Eye (tissue), 1 donor: ENCODE measurements at regions not wholly inside any gene's neighbourhood (a gene's known extent, or its start where the extent isn't known, plus 50 kb on each side); places are given as distances from the start of the nearest gene placed in this dataset.

Experiments used
- DNase-seq: peaks from one replicate; pipeline ENCODE4 v3.0.0-alpha.2; 2015

- no peak for DNase-seq
These were observed 168.4 kb downstream of the GADD45G start for GRCh38 chr9:89773170-89773569.

- no peak for DNase-seq
These were observed 170.1 kb downstream of the GADD45G start for GRCh38 chr9:89774858-89775370.

- no peak for DNase-seq
These were observed 170.8 kb downstream of the GADD45G start for GRCh38 chr9:89775641-89776040.

GRCh38 chr9:89776795-89777525, 172.1 kb downstream of the GADD45G start:
- no peak for DNase-seq

GRCh38 chr9:89777544-89777943, 172.7 kb downstream of the GADD45G start:
- no peak for DNase-seq

GRCh38 chr9:89778100-89779090, 173.6 kb downstream of the GADD45G start:
- DNase-seq = no peak

- DNase-seq = no peak
These were observed 174.8 kb downstream of the GADD45G start for GRCh38 chr9:89779405-89780203.

GRCh38 chr9:89780959-89781358, 176.1 kb downstream of the GADD45G start:
- no peak for DNase-seq

GRCh38 chr9:89781838-89782540, 177.2 kb downstream of the GADD45G start:
- no peak for DNase-seq

GRCh38 chr9:89786655-89787054, 181.8 kb downstream of the GADD45G start:
- DNase-seq = no peak

- no peak for DNase-seq
These were observed 182.8 kb downstream of the GADD45G start for GRCh38 chr9:89787595-89787994.

- DNase-seq = no peak
These were observed 183.6 kb downstream of the GADD45G start for GRCh38 chr9:89788434-89788833.

- DNase-seq = no peak
These were observed 185.2 kb downstream of the GADD45G start for GRCh38 chr9:89789922-89790510.

GRCh38 chr9:89790542-89791109, 185.8 kb downstream of the GADD45G start:
- no peak for DNase-seq

GRCh38 chr9:89791754-89792153, 186.9 kb downstream of the GADD45G start:
- DNase-seq = peak; percentile 58

GRCh38 chr9:89792189-89793123, 187.6 kb downstream of the GADD45G start:
- DNase-seq = no peak

GRCh38 chr9:89793124-89793495, 188.3 kb downstream of the GADD45G start:
- DNase-seq = no peak

- DNase-seq = no peak
These were observed 188.7 kb downstream of the GADD45G start for GRCh38 chr9:89793551-89793950.

GRCh38 chr9:89794918-89795317, 190.1 kb downstream of the GADD45G start:
- no peak for DNase-seq

- DNase-seq = no peak
These were observed 190.9 kb downstream of the GADD45G start for GRCh38 chr9:89795538-89796195.
